ENCODE measurements at regions not wholly inside any gene's neighbourhood (a gene's known extent, or its start where the extent isn't known, plus 50 kb on each side); places are given as distances from the start of the nearest gene placed in this dataset.

GRCh38 chr4:100722133-100722532 is 204.3 kb upstream of the EMCN start:
- DNase-seq = no peak

- DNase-seq = no peak
Measured at GRCh38 chr4:100721490-100721889, 203.7 kb upstream of the EMCN start.

GRCh38 chr4:100721077-100721476 is 203.3 kb upstream of the EMCN start:
- no peak for DNase-seq

GRCh38 chr4:100716416-100716815 is 198.6 kb upstream of the EMCN start:
- no peak for DNase-seq

- DNase-seq = no peak
Measured at GRCh38 chr4:100708776-100709175, 191.0 kb upstream of the EMCN start.

GRCh38 chr4:100707786-100708185 is 190.0 kb upstream of the EMCN start:
- DNase-seq = no peak

- DNase-seq = no peak
Measured at GRCh38 chr4:100696531-100696930, 178.7 kb upstream of the EMCN start.

GRCh38 chr4:100695871-100696270 is 178.0 kb upstream of the EMCN start:
- DNase-seq = no peak

GRCh38 chr4:100695039-100695654 is 177.3 kb upstream of the EMCN start:
- no peak for DNase-seq

- DNase-seq = no peak
Measured at GRCh38 chr4:100694467-100694866, 176.6 kb upstream of the EMCN start.

- DNase-seq = no peak
Measured at GRCh38 chr4:100690812-100691211, 173.0 kb upstream of the EMCN start.

- DNase-seq = no peak
Measured at GRCh38 chr4:100688368-100688767, 170.5 kb upstream of the EMCN start.

- no peak for DNase-seq
Measured at GRCh38 chr4:100682477-100683218, 164.8 kb upstream of the EMCN start.

- no peak for DNase-seq
Measured at GRCh38 chr4:100681289-100681688, 163.5 kb upstream of the EMCN start.

- DNase-seq = no peak
Measured at GRCh38 chr4:100679926-100680325, 162.1 kb upstream of the EMCN start.

GRCh38 chr4:100674976-100675375 is 157.2 kb upstream of the EMCN start:
- DNase-seq = no peak

GRCh38 chr4:100657187-100657586 is 139.4 kb upstream of the EMCN start:
- no peak for DNase-seq

- no peak for DNase-seq
Measured at GRCh38 chr4:100651499-100652175, 133.8 kb upstream of the EMCN start.

- no peak for DNase-seq
Measured at GRCh38 chr4:100649417-100649816, 131.6 kb upstream of the EMCN start.

- DNase-seq = no peak
Measured at GRCh38 chr4:100644150-100644549, 126.3 kb upstream of the EMCN start.

GRCh38 chr4:100641336-100641735 is 123.5 kb upstream of the EMCN start:
- DNase-seq = no peak

GRCh38 chr4:100635899-100636298 is 118.1 kb upstream of the EMCN start:
- no peak for DNase-seq

- DNase-seq = no peak
Measured at GRCh38 chr4:100633269-100633668, 115.4 kb upstream of the EMCN start.

- no peak for DNase-seq
Measured at GRCh38 chr4:100632163-100632562, 114.3 kb upstream of the EMCN start.

Data from kidney glomerular epithelial cell (primary cell).